ENCODE measurements at regions not wholly inside any gene's neighbourhood (a gene's known extent, or its start where the extent isn't known, plus 50 kb on each side); places are given as distances from the start of the nearest gene placed in this dataset.

GRCh38 chr20:57824909-57825308 is 115.1 kb upstream of the PMEPA1 start:
- CTCF ChIA-PET (ENCODE audit: partially characterized antibody), result no interaction called here
- POLR2A ChIA-PET (ENCODE audit: partially characterized antibody), result no interaction called here

More at GRCh38 chr20:57824909-57825308, 115.1 kb upstream of the PMEPA1 start:
- H3K9me3 ChIP-seq (ENCODE audit: insufficient read depth in 2 of 2, low read depth in 1 of 2, low read length in 1 of 2), result no peaks in the 10 kb centered on the region
- no peak overlapping the region for H3K18ac ChIP-seq (ENCODE audit: extremely low read depth, low read length)
- no peak overlapping the region for H3K56ac ChIP-seq (replicated peaks; ENCODE audit: insufficient read length, low read depth, low read length)
- H3K4ac ChIP-seq (replicated peaks; ENCODE audit: insufficient read length, low read depth, low read length), result no peak overlapping the region
- H3K4me2 ChIP-seq (ENCODE audit: insufficient read depth in 1 of 2, low read depth in 2 of 2, low read length in 2 of 2), result no peak overlapping the region
- H3K23me2 ChIP-seq (ENCODE audit: low read depth, low read length), result no peaks in the 10 kb centered on the region
- H3K14ac ChIP-seq (ENCODE audit: insufficient read length), result no peak overlapping the region
- H4K91ac ChIP-seq (replicated peaks; ENCODE audit: insufficient read length, low read length), result no peak overlapping the region
- no peak overlapping the region for H2BK15ac ChIP-seq (ENCODE audit: low read length)
- no peaks in the 10 kb centered on the region for H3K27me3 ChIP-seq (replicated peaks in 1 of 4; ENCODE audit: control insufficient read depth in 3 of 4, extremely low read depth in 1 of 4, insufficient read depth in 3 of 4, low read length in 3 of 4)
- no peak overlapping the region for H2AK5ac ChIP-seq (ENCODE audit: low read depth, low read length)
- no peak overlapping the region for H2BK20ac ChIP-seq (ENCODE audit: low read length)
- no peak overlapping the region for H2BK5ac ChIP-seq (ENCODE audit: low read depth, low read length)
- H2AFZ ChIP-seq (ENCODE audit: low read length), result no peak overlapping the region
- no peaks in the 10 kb centered on the region for H3K4me1 ChIP-seq (replicated peaks in 1 of 4; ENCODE audit: control insufficient read depth in 3 of 4, insufficient read depth in 4 of 4, low read length in 3 of 4)
- FAIRE-seq (no peak), DNase-seq (ENCODE audit: low read depth in 1 of 2, low spot score in 2 of 2) (no peak)
- no peak overlapping the region for H3K4me3 ChIP-seq (ENCODE audit: extremely low read depth in 1 of 4, insufficient read depth in 2 of 4, low read depth in 3 of 4, low read length in 4 of 4)
- no peak overlapping the region for H2BK12ac ChIP-seq (ENCODE audit: low read depth, low read length)
- no peak overlapping the region for H3K9ac ChIP-seq (replicated peaks in 1 of 4; ENCODE audit: extremely low read depth in 1 of 4, low read depth in 3 of 4, low read length in 3 of 4)
- no peaks in the 10 kb centered on the region for H3K36me3 ChIP-seq (ENCODE audit: control insufficient read depth in 2 of 4, insufficient read depth in 4 of 4, low read length in 3 of 4)
- H3K27ac ChIP-seq (ENCODE audit: low read depth, low read length), result no peak overlapping the region
- H4K5ac ChIP-seq (ENCODE audit: insufficient read length, low read depth, low read length), result no peak overlapping the region
- H4K20me1 ChIP-seq (replicated peaks in 1 of 2; ENCODE audit: control insufficient read depth in 1 of 2, insufficient read depth in 2 of 2, low read length in 2 of 2), result no peaks in the 10 kb centered on the region
- no peak overlapping the region for H2BK120ac ChIP-seq (replicated peaks; ENCODE audit: low read depth, low read length)
- TF ChIP-seq KDM5A (IDR thresholded peaks at IDR 0.05; ENCODE audit: low read length) (no peak), HDAC6 (IDR thresholded peaks at IDR 0.05; ENCODE audit: low read depth, low read length) (no peak), RFX5 (IDR thresholded peaks at IDR 0.05; ENCODE audit: borderline replicate concordance, low read depth, low read length) (no peak), POU5F1 (IDR thresholded peaks at IDR 0.05; ENCODE audit: low read depth, low read length) (no peak), TAF7 (optimal IDR thresholded peaks at IDR 0.05; ENCODE audit: borderline replicate concordance, low read depth, low read length) (no peak), NRF1 (IDR thresholded peaks at IDR 0.05; ENCODE audit: low read depth, low read length) (no peak), ATF3 (IDR thresholded peaks at IDR 0.05; ENCODE audit: insufficient read depth, low read depth, low read length) (no peak)
- H3K79me1 ChIP-seq (ENCODE audit: low read depth, low read length), result no peaks in the 10 kb centered on the region
- 85% methylated on average over 6 of the region's 6 CpGs; no CpG with 5 or more reads in 1 of the 2 experiments for WGBS, 2 experiments (ENCODE audit: extremely low coverage in 1 of 2, insufficient coverage in 1 of 2, insufficient read length in 1 of 2, insufficient replicate concordance in 2 of 2, low coverage in 1 of 2, low lambda C conversion rate in 2 of 2, missing lambda C conversion rate in 1 of 2)
- no peak overlapping the region for H3K23ac ChIP-seq (ENCODE audit: insufficient read length)
- H4K8ac ChIP-seq (ENCODE audit: extremely low read depth, insufficient read depth, low read length), result no peak overlapping the region
- no peaks in the 10 kb centered on the region for H3K79me2 ChIP-seq (ENCODE audit: control insufficient read depth in 1 of 2, insufficient read depth in 2 of 2, low read length in 2 of 2)

Measured in H1 (cell line).